Keratinocyte (primary cell): ENCODE measurements at regions not wholly inside any gene's neighbourhood (a gene's known extent, or its start where the extent isn't known, plus 50 kb on each side); places are given as distances from the start of the nearest gene placed in this dataset.

Source experiments
- DNase-seq: peaks from one replicate; pipeline ENCODE4 v3.0.0-alpha.2; 2011; ENCODE audit warnings: low read depth, missing footprints, low spot score
- FAIRE-seq: peaks from 2 replicates; lab custom pipeline; 2011; peaks lifted over from hg19 to GRCh38; lab: Jason Lieb, UNC
- H2AFZ ChIP-seq: 2 replicates; pipeline ENCODE4 v1.6.0; 2012; ENCODE audit warnings: low read length, control low read depth, inconsistent platforms; ENCODE audit not compliant: control insufficient read depth
- H3K27ac ChIP-seq: 2 replicates; pipeline ENCODE4 v1.5.1; 2011; ENCODE audit warnings: low read length; ENCODE audit not compliant: control insufficient read depth, insufficient read depth
- H3K27me3 ChIP-seq: 3 replicates; pipeline ENCODE4 v1.6.0; 2011; ENCODE audit warnings: low read length; ENCODE audit not compliant: control insufficient read depth, insufficient read depth; ENCODE audit errors: extremely low read depth
- H3K36me3 ChIP-seq, 2 experiments: 2 replicates in 1 of 2; 3 replicates in 1 of 2; pipeline ENCODE4 v1.5.1; 2011; ENCODE audit warnings: low read length in 2 of 2, mild to moderate bottlenecking in 1 of 2; ENCODE audit not compliant: control insufficient read depth in 2 of 2, insufficient read depth in 2 of 2; ENCODE audit errors: extremely low read depth in 1 of 2
- H3K4me1 ChIP-seq: 3 replicates; pipeline ENCODE4 v1.5.1; 2011; ENCODE audit warnings: low read length; ENCODE audit not compliant: control insufficient read depth, insufficient read depth; ENCODE audit errors: extremely low read depth
- H3K4me2 ChIP-seq: 3 replicates; pipeline ENCODE4 v1.6.0; 2011; ENCODE audit warnings: low read depth, low read length; ENCODE audit not compliant: control insufficient read depth, insufficient read depth; ENCODE audit errors: extremely low read depth
- H3K4me3 ChIP-seq, 3 experiments: fragments of 200-600 bp in 1 of 3; sonication (generic) in 1 of 3; 2 replicates in 2 of 3; 3 replicates in 1 of 3; pipeline ENCODE4 v1.5.1; 2011 to 2016; ENCODE audit warnings: low read length in 3 of 3, mild to moderate bottlenecking in 3 of 3, control low read depth in 2 of 3, inconsistent platforms in 1 of 3, low read depth in 1 of 3, mixed read lengths in 1 of 3, mixed run types in 1 of 3, moderate library complexity in 1 of 3; ENCODE audit not compliant: control insufficient read depth in 2 of 3, insufficient read depth in 2 of 3; ENCODE audit errors: extremely low read depth in 1 of 3
- H3K79me2 ChIP-seq: 2 replicates; pipeline ENCODE4 v1.6.0; 2012; ENCODE audit warnings: low read length; ENCODE audit not compliant: control insufficient read depth, insufficient read depth
- H3K9ac ChIP-seq: 3 replicates; pipeline ENCODE4 v1.6.0; 2011; ENCODE audit warnings: low read length; ENCODE audit not compliant: control insufficient read depth, insufficient read depth; ENCODE audit errors: extremely low read depth
- H3K9me1 ChIP-seq: 3 replicates; pipeline ENCODE4 v1.6.0; 2011; ENCODE audit warnings: low read length; ENCODE audit not compliant: control insufficient read depth, insufficient read depth; ENCODE audit errors: extremely low read depth
- H3K9me3 ChIP-seq: 2 replicates; pipeline ENCODE4 v1.5.1; 2012; ENCODE audit warnings: low read depth, low read length; ENCODE audit not compliant: control insufficient read depth
- H4K20me1 ChIP-seq: 3 replicates; pipeline ENCODE4 v1.6.0; 2011; ENCODE audit warnings: low read length; ENCODE audit not compliant: control insufficient read depth, insufficient read depth; ENCODE audit errors: extremely low read depth
- CTCF ChIP-seq, 3 experiments: IDR thresholded peaks in 1 of 3; conservative IDR thresholded peaks in 1 of 3; optimal IDR thresholded peaks in 1 of 3; 2 replicates in 2 of 3; 3 replicates in 1 of 3; pipeline versions ENCODE3 to v1.5.1; 2011; ENCODE audit warnings: low read length in 3 of 3, mild to moderate bottlenecking in 3 of 3, moderate library complexity in 2 of 3, control low read depth in 1 of 3, inconsistent platforms in 1 of 3; ENCODE audit not compliant: insufficient read depth in 2 of 3; ENCODE audit errors: extremely low read depth in 1 of 3
- EZH2 ChIP-seq: IDR thresholded peaks from one replicate; pipeline ENCODE4 v1.6.1; 2012; ENCODE audit warnings: inconsistent platforms, mild to moderate bottlenecking, low read length, moderate library complexity
- dilution Hi-C: fragments of 300-500 bp; cut with MboI; formaldehyde crosslinking; loops from one replicate; pipeline ENCODE4 v1.7.0; 2020; ENCODE audit warnings: low sequenced_read_pairs; ENCODE audit not compliant: extremely low pct_ligation_motif_present

GRCh38 chr3:98709441-98709840 lies 53.7 kb upstream of the ST3GAL6 start:
- dilution Hi-C loops, result no loop called here
- H2AFZ ChIP-seq, result no peak overlapping the region
- H3K27me3 ChIP-seq, result no peaks in the 10 kb centered on the region
- no peak for TF ChIP-seq CTCF (optimal IDR thresholded peaks at IDR 0.05 in 1 of 3, IDR thresholded peaks at IDR 0.05 in 1 of 3, conservative IDR thresholded peaks at IDR 0.05 in 1 of 3; ENCODE audit: extremely low read depth in 1 of 3, insufficient read depth in 2 of 3, low read length in 3 of 3)
- no peak for TF ChIP-seq EZH2
- H3K9ac ChIP-seq, result no peak overlapping the region
- H3K4me3 ChIP-seq, result no peak overlapping the region
- H3K9me1 ChIP-seq, result no peaks in the 10 kb centered on the region
- no peak for DNase-seq
- H3K27ac ChIP-seq, result no peak overlapping the region
- H3K9me3 ChIP-seq, result no peaks in the 10 kb centered on the region
- no peaks in the 10 kb centered on the region for H4K20me1 ChIP-seq
- no peaks in the 10 kb centered on the region for H3K36me3 ChIP-seq
- no peak overlapping the region for H3K4me2 ChIP-seq
- no peaks in the 10 kb centered on the region for H3K4me1 ChIP-seq
- FAIRE-seq, result no peak
- H3K79me2 ChIP-seq, result no peaks in the 10 kb centered on the region

GRCh38 chr3:98710067-98710659 lies 53.0 kb upstream of the ST3GAL6 start:
- TF ChIP-seq CTCF (optimal IDR thresholded peaks at IDR 0.05 in 1 of 3, IDR thresholded peaks at IDR 0.05 in 1 of 3, conservative IDR thresholded peaks at IDR 0.05 in 1 of 3; ENCODE audit: extremely low read depth in 1 of 3, insufficient read depth in 2 of 3, low read length in 3 of 3) (no peak), EZH2 (no peak)

More at GRCh38 chr3:98710067-98710659, 53.0 kb upstream of the ST3GAL6 start:
- H3K9me3 ChIP-seq, result no peaks in the 10 kb centered on the region
- no peaks in the 10 kb centered on the region for H3K36me3 ChIP-seq
- H3K27me3 ChIP-seq, result no peaks in the 10 kb centered on the region
- H3K27ac ChIP-seq, result no peak overlapping the region
- dilution Hi-C loops, result no loop called here
- H3K9ac ChIP-seq, result no peak overlapping the region
- H4K20me1 ChIP-seq, result no peaks in the 10 kb centered on the region
- no peak for DNase-seq
- H2AFZ ChIP-seq, result no peak overlapping the region
- H3K9me1 ChIP-seq, result no peaks in the 10 kb centered on the region
- H3K4me3 ChIP-seq, result no peak overlapping the region
- no peak overlapping the region for H3K4me2 ChIP-seq
- no peak for FAIRE-seq
- H3K4me1 ChIP-seq, result no peaks in the 10 kb centered on the region
- no peaks in the 10 kb centered on the region for H3K79me2 ChIP-seq
